ENCODE measurements at regions not wholly inside any gene's neighbourhood (a gene's known extent, or its start where the extent isn't known, plus 50 kb on each side); places are given as distances from the start of the nearest gene placed in this dataset.

DNA sequence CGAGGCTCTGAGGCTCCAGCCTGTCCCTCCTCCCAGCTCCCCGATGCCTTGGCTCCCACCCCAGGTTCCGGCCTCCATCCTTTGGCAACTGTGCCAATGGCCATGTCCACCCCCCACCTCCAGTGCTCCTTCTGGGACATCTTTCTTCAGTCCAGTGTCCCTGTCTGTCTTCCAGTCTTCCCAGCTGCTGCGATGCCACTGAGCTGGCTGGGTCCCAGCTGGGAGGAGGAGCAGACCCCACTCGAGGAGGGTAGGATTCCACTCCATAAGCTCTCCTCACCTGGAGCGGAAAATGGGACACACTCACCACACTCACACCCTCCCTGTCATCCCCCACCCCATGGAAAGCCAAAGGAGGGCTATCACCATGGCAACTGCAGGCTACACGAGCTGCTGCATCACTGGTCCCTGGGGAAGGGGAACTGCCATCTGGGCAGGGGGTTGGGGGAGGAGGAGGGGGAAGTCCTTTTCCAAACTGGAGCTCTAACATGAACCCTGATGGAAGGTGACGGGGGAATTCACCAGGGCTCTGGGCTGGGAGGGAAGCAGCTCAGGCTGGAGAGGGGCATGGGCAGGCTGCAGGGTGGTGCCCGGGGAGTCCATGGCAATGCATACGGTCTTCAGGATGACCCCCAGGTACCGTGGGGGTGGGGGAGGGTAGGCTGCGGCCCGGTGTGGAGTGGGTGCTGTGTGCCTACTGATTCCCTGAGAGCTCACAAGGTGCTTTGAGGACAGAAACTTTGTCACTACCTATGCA lies 94.3 kb downstream of the LRRC74A start:
- TF ChIP-seq, protein P1, sequence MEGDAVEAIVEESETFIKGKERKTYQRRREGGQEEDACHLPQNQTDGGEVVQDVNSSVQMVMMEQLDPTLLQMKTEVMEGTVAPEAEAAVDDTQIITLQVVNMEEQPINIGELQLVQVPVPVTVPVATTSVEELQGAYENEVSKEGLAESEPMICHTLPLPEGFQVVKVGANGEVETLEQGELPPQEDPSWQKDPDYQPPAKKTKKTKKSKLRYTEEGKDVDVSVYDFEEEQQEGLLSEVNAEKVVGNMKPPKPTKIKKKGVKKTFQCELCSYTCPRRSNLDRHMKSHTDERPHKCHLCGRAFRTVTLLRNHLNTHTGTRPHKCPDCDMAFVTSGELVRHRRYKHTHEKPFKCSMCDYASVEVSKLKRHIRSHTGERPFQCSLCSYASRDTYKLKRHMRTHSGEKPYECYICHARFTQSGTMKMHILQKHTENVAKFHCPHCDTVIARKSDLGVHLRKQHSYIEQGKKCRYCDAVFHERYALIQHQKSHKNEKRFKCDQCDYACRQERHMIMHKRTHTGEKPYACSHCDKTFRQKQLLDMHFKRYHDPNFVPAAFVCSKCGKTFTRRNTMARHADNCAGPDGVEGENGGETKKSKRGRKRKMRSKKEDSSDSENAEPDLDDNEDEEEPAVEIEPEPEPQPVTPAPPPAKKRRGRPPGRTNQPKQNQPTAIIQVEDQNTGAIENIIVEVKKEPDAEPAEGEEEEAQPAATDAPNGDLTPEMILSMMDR (IDR thresholded peaks at IDR 0.05), result no peak
- no peak for TF ChIP-seq POLR2AphosphoS5 (IDR thresholded peaks at IDR 0.05; ENCODE audit: insufficient read depth in 1 of 2, low read depth in 1 of 2)
- TF ChIP-seq POLR2A (IDR thresholded peaks at IDR 0.05), result no peak

All from vagina (tissue), 2 donors.